A549 (cell line): ENCODE measurements at regions not wholly inside any gene's neighbourhood (a gene's known extent, or its start where the extent isn't known, plus 50 kb on each side); places are given as distances from the start of the nearest gene placed in this dataset.

Experiments
- MYC ChIP-seq: IDR thresholded peaks from 2 replicates; pipeline ENCODE4 v1.6.1; 2012; ENCODE audit warnings: mild to moderate bottlenecking, inconsistent platforms, low read length, improper control_type of control experiment, borderline replicate concordance
- RAD21 ChIP-seq, 2 experiments: fragments of >200 bp in 1 of 2; sonication (Bioruptor Twin) in 1 of 2; formaldehyde crosslinking in 1 of 2; IDR thresholded peaks in 1 of 2; conservative IDR thresholded peaks in 1 of 2; 2 replicates in 1 of 2; 3 replicates in 1 of 2; pipeline ENCODE4 v1.6.1; 2012 to 2018; ENCODE audit warnings: inconsistent platforms in 1 of 2
- RFX5 ChIP-seq: fragments of 450-650 bp; IDR thresholded peaks from 2 replicates; pipeline ENCODE4 v1.7.1; 2014; ENCODE audit warnings: antibody characterized with exemption, mild to moderate bottlenecking, moderate library complexity
- TF ChIP-seq, protein P1 (sequence below): fragments of >200 bp; sonication (Bioruptor Twin); formaldehyde crosslinking; IDR thresholded peaks from 3 replicates; pipeline ENCODE4 v1.5.1; 2016

DNA sequence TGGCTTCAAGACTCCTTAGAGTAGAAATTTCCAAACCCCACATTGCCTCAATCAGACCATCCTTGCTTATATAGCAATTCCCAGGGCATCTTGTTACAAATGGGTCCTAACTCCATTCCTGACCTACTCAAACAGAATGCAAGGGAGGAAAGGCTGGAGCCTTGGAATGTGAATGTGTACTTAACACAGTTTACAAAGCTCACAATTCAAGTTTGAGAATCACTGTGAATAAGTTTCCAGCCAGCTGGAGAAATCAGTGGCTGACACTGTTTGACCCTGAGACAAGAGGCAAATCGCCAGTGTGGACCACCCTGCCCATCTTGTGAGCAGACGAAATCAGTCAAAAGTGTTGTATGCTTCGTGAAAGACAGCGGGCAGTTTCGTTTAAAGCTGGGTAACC, 65.5 kb downstream of the SOWAHC start:
- TF ChIP-seq, protein P1, sequence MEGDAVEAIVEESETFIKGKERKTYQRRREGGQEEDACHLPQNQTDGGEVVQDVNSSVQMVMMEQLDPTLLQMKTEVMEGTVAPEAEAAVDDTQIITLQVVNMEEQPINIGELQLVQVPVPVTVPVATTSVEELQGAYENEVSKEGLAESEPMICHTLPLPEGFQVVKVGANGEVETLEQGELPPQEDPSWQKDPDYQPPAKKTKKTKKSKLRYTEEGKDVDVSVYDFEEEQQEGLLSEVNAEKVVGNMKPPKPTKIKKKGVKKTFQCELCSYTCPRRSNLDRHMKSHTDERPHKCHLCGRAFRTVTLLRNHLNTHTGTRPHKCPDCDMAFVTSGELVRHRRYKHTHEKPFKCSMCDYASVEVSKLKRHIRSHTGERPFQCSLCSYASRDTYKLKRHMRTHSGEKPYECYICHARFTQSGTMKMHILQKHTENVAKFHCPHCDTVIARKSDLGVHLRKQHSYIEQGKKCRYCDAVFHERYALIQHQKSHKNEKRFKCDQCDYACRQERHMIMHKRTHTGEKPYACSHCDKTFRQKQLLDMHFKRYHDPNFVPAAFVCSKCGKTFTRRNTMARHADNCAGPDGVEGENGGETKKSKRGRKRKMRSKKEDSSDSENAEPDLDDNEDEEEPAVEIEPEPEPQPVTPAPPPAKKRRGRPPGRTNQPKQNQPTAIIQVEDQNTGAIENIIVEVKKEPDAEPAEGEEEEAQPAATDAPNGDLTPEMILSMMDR: no peak
- TF ChIP-seq RAD21 (conservative IDR thresholded peaks at IDR 0.05 in 1 of 2, IDR thresholded peaks at IDR 0.05 in 1 of 2) (no peak), RFX5 (no peak), MYC (no peak)
